HG02973 (cell line): ENCODE measurements at regions not wholly inside any gene's neighbourhood (a gene's known extent, or its start where the extent isn't known, plus 50 kb on each side); places are given as distances from the start of the nearest gene placed in this dataset.
"Not testable (repeated sequence)": the region's sequence is repeated elsewhere in the genome, so short reads cannot be mapped to it uniquely, and the experiment has no call there.

Experiments
- ATAC-seq: cut with Tn5 transposase; IDR thresholded peaks from one replicate; pipeline ENCODE4 v1.9.1; 2021; ENCODE audit warnings: moderate library complexity; ENCODE audit not compliant: unreplicated experiment

DNA sequence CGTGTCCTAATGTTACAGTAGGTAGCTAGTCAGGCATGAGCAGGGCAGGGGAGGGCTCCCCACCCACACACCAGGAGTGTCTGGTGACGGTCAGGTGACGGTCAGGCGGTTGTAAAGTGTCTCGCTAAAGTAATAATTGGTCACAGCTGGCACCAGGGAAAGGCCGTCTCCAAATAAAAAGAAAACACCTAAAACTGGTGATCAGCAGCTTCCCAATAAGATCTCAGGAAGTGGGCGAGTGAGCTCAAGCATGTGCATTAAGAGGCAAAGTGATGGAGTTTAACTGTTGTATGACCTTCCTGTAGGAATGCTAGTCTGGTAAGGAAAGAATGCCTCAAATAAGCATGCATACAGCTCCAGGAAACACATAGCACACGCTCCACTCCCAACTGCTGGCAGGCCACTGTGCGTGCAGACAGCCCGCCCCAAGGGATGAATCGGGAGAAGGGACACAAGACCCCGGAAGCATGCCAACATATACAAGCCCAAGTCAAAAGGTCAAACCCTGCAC, 177.1 kb downstream of the RNF144A start:
- ATAC-seq, result no peak

DNA sequence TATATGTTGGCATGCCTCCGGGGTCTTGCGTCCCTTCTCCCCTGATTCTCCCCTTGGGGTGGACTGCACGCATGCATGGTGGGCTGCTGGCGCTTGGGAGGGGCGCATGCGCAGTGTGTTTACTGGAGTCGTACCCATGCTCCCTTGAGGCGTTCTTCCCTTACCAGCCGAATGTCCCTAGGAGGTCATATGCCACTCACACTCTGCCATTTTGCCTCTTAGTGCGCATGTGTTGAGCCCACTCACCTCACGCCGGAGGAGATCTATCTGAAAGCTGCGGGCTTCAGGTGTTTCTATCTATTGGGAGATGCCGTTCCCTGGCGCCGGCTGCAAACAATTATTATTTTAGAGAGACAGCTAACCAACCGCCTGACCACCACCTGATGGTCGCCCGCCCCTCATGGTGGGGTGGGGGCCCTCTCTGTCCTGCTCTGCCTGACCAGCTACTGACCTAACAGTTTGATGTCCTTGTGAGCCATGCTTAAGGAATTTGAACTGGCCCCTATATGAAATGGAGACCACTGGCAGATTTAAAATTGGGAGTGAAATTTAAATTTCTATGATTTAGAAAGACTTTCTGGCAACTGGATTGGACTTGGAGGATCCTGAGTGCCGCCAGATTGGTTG, 179.6 kb downstream of the RNF144A start:
- ATAC-seq, result no peak

DNA sequence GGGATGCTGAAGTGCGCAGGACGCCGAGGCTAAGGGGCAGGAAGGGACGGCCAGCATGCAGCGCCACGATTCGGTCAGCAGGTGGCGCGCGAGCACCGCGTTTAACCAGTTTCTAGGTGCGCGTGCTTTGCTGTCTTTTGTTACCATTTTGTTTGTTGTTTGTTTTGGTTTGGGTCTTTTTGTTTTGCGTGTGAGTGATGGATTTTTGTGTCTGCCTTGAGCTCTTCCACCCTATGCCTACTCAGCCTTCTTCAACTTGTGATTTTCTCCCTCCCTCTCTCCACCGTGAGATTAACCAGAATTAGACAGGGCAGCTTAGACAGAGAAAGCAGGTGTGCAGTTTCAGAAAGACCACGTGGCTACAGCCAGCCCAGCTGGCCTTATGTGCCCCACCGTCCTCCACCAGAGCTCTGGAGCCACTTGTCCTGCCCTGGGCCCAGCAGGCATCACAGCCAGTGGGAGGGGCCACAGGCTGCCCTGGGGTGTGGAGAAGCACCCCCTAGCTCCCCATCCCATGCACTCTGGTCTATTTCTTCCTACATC, 180.2 kb downstream of the RNF144A start:
- peak; percentile 90 for ATAC-seq

DNA sequence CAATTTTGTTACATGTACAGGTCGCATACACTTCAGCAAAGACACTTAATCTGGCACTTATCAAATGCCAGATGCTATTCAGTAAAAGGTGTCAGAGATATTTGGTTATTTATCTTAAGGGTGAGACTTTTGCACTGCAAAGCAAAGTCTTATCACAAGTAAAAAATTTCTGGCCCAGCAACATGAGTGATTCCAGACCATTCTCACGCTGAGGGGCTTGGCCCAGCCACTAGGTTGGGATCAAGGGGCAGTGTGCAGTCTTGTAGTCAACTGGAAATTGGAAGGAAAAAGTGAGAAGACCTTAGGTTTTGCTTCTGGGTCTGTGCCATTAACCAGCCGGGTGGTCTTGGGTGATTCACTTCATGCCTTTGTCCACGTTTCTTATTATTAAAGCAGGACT, 181.6 kb downstream of the RNF144A start:
- no peak for ATAC-seq

DNA sequence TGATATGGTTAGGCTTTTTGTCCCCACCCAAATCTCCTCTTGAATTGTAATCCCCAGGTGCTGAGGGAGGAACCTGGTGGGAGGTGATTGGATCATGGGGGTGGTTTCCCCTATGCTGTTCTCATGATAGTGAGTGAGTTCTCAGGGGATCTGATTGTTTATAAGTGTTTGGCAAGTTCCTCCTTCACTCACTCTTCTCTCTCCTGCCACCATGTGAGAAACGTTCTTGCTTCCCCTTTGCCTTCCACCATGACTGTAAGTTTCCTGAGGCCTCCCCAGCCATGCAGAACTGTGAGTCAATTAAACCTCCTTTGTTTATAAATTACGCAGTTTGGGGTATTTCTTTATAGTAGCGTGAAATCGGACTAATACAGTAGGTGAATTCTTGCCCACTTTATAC, 182.5 kb downstream of the RNF144A start:
- ATAC-seq, result not testable (repeated sequence)

DNA sequence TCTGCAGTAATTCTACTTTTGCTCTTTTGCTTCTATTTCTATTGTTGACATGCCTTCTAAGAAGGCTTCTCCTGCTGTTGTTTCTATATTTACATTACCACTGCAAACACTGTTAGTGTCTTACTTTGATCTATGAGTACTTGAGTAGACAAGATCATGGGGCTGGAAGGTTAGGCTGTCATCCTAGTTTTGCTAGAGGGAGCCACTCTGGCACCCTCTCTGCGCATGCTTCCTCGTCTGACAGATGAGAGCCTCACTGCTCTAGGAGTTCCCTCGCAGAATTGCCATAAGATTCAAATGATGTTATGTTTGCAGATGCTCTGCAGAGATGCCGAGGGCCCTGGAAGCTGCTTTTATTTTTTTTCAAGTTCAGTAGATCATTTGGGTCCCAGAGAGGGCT, 185.6 kb downstream of the RNF144A start:
- ATAC-seq, result no peak

DNA sequence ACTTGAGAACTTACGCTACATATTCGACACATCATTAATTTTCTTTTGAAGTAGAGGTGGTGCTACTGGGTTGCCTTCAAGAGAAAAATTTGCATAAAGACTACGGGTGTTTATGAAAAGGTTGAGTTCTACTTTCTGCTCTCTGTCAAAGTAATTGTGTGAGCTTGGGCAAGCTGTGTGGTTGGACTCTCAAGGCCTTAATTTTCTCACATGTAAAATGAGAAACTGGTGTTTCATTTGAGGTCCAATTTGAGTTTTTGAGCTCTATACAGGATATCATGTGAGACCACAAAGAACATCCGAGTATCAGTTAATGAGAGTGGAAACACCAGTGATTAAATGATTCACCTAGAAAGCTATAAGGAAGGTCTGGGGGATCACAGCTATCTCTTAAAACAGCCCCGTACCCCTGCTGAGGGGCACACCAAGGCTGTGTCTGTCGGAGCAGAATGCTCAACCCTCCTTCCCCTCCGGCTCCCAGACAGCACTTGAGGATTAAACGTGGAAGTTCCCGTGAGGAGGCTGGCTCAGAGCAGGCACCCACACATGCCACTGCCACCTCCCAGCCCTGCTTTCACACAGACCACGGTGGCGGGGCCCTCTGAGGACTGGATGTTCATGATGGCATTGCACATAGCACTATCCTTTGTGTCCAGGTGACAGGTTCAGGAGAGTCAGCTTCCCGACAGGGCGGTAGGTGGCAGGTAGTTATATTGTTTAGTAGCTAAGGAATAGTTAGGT, 191.8 kb downstream of the RNF144A start:
- ATAC-seq, result no peak

DNA sequence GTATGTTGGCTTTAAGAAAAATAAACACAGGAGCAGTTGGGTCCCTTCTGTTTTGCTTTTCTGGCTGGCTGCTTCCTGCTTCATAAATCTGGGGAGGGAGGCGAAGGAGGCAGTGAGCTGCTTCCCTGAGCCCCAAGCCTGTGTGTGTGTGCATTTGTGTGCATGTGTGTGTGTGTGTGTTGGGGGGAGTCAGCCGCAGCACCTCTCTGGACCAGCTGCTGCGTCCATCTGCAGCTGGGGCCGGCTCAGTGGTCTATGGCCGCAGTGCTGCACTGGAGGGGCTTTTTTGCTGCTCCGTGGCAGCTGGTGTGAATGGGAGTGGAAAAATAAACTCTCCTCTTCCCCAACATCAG, 192.3 kb downstream of the RNF144A start:
- ATAC-seq, result no peak

DNA sequence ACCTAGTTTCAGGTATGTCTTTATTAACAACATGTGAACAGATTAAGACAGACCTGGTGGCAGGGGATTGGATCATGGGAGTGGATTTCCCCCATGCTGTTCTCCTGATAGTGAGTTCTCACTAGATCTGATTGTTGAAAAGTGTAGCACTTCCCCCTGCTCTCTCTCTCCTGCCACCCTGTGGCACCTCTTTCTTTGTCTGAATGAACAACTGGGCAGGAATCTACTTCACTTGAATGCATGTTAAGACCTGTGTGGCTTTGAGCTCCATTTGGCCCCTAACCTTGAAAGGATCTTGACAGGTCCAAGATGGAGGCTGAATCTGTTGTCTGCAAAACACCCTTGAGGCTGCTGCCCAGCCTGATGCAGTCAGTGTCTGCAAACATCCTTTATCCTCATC, 194.4 kb downstream of the RNF144A start:
- no peak for ATAC-seq

DNA sequence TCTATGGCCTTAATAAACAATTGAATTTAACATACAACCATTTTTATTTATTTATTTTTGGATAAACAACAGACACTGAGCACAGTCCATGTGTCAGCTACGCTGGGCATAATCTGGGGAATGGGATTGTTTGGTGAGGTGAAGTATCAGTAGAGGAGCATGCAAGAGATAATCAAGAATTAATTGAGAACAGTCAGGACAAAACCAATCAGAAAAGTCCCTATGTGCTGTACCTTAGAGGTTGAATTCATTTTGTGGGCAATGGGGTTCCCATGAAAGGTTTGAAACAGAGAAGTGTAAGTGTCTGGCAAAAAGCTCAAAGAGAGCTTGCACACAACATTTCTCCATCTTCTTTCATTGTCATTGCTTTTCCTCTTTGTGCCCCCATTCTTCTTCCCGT, 198.2 kb downstream of the RNF144A start:
- ATAC-seq, result no peak

DNA sequence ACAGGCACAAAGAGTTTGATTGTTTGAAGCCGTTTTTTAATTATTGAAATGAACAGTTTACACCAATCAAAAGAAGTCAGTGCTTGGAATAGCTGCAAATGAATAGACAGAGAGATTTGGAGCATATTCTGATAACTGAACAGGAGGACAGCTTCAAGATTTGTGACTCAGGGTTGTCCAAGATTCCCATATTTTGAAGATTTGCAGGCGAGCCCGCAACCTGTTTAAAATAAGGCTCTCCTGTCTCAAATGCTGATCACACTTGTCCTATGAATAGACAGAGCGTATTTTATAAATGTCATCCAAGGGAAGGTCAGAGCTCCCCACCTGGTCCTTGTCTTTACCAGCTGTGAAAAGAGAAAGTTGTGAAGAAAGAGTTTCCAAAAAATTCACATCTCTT, 198.7 kb downstream of the RNF144A start:
- ATAC-seq, result no peak

DNA sequence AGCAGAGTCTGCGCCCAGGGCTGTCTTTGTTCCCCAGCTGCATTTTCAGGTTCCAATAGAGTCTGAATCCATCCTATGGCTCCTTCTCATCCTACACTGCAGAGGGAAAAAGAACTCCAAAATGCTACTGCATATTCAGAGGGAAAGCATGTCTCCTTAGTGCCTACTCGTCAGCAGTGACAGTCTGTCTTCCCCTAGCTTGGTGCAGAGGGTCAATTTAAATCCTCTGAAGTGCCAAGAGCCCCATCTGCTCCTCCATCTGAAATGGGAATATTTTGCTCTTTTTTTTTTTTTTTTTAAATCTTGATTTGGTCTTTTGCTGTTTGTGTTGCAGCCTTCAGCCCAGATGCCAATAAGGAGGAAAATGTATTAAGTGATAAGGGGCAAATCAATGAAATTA, 199.3 kb downstream of the RNF144A start:
- ATAC-seq, result no peak

DNA sequence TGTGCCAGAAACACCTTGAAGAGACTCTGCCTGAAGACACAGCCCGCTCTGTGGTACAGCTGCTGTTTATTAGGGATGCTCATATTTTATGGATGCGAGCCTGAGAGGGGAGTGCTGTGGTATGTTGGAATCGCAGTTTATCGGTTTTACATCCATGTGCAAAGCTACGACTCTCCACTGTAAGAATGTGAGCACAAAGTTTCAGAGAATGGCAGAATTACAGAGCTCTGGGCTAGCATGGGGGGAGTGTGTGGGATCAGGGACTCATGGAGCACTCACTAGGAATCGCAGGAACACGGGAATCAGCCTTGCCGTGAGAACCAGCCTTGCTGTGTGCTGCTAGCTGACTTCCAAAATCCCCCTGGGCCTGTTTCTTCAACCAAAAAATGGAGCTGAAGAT, 199.9 kb downstream of the RNF144A start:
- no peak for ATAC-seq

DNA sequence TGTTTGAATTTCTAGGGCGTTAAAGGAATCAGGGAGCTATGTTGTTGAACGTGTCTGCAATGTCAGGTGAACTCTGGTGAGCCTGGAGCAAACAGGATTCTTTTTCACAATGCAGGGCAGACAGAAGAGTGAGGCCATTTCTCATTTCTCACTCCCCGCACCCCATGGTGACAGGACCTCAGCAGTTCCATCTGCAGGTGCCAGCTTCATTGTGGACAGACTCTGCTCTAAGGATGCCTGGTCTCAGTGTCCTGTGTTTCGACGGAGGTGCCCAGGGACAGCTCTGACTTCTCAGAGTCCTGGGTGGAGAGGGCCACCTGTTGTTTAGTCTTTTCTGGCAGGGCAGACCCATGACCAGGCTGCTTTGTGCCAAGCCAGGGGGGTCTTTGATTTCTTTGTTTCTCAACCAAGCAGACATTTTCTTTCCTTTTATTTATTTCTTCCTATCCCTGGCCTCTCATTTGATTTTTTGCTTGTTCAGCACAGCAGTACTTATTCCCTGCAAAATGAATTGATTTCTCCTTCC, 201.5 kb downstream of the RNF144A start:
- no peak for ATAC-seq

DNA sequence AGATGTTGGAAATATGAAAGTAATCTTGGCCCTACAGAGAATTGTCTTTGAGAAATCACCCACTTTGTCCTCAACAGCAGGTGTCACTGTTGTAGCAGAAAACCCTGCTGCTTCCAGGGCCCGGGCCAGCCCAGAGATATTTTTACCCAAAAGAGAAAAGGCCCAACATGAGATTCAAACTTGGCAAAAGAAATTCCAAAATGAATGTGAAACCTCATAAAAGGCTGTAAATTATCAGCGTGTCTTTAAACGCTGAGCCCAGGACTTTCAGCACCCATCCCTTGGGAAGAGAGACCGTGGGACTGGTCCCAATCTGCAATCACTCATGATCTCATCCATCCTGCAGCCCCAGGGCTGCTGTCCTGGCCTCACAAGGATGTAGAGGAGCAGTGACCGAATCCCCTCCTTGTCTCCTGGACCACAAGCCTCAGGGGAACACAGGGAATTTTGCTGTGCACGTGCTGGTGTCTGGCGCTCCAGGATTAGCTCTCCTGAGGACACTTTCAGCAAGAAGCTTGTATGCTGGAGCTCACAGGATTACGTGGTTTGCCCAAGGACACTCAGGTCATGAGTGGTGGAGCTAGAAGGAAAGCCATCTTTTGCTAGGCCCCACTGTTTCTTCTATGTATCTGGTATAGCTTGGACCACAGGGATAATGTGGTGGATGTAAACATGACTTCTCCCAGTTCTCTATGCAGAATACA, 202.1 kb downstream of the RNF144A start:
- no peak for ATAC-seq

DNA sequence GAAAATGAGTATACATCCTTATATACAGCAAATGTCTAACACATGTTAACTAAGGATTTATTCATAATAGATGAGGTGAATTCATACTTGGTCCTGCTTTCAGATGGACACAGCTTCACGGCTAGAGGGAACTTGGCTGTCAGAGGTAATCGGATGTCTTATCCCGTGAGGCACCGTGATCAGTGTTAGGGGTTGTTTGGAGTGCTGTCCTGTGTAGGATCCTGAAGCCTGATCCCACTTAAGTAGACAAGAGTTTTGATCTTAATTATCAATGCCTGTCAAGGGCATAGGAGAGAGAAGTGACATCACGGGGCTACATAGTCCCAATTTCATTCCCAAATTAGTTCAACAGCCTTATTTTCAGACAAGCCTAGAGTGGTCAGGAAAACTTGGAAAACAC, 204.6 kb downstream of the RNF144A start:
- no peak for ATAC-seq

DNA sequence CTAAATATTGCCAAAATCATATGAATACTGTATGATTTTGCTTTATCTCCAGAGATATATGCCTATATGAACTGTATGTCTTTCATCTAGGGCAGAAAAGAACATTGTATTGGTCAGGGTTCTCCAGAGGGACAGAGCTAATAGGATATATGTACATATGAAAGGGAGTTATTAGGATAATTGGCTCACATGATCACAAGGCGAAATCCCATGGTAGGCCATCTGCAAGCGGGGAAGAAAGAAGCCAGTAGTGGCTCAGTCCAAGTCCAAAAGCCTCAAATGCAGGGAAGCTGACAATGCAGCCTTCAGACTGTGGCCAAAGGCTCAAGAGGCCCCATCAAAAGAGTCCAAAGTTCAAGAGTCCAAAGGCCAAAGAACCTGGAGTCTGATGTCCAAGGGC, 209.9 kb downstream of the RNF144A start:
- ATAC-seq, result no peak

DNA sequence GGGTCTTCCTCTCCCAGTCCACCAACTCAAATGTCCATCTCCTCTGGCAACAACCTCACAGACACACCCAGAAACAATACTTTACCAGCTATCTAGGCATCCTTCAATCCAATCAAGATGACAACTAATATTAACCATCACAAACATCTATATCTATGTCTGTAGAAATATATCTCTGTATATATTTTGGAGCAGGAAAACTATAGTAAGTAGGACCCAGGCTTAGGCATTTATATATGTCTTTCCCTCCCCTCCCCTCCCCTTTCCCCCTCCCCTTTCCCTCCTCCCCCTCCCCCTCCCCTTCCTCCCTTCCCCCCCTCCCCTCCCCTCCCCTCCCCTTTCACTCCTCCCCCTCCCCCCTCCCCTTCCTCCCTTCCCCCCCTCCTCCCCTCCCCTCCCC, 210.5 kb downstream of the RNF144A start:
- no peak for ATAC-seq

DNA sequence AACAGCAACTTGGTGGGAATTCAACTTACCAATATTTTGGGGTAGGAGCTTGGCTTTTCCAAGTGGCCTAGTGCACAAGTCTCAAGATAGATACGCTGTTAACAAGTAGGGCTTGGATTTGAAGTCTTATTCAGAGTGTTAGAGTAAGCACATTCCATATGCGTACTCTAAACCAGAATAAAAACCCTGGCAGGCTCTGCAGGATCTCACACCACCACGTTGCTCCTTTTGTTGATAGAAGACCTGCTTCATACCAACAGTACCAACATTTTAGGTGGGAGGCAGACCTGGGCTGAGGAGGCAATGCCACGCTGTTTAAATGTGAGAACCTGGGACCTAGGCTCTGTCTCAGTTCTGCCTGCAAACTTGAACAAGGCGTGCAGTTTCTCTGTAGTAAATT, 214.0 kb downstream of the RNF144A start:
- no peak for ATAC-seq

DNA sequence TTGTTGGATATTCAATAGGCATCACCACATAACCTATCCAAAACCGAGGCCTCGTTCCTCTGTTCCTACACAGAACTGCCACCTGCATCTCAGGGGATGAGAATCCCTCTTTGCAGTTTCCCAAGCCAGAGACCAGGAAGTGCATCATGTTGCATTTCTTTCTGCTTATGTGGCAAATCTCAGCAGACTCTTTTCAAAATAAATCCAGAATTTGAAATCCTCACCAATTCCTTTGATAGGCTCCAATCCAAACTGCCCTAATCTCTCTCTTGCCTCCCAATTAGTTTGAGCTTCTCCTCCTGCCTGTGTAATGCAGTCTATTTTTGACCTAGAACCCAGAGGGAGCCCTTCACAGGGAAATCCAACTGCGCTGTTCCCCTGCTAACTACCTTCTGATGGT, 215.5 kb downstream of the RNF144A start:
- no peak for ATAC-seq

DNA sequence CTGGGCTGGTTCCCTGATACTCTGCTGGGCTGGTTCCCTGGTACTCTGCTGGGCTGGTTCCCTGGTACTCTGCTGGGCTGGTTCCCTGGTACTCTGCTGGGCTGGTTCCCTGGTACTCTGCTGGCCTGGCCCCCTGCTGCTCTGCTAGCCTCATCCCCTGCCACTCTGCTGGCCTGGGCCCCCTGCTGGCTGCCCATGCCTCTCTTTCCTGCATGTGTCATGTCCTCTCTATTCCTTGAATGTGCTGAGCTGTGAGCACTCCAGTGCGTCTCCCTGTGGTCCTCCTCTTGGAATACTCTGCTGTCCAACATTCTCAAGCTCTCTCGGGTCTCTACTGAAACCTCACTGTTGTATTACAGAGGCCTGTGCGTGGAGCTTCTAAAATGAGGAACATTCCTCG, 216.3 kb downstream of the RNF144A start:
- ATAC-seq, result no peak

DNA sequence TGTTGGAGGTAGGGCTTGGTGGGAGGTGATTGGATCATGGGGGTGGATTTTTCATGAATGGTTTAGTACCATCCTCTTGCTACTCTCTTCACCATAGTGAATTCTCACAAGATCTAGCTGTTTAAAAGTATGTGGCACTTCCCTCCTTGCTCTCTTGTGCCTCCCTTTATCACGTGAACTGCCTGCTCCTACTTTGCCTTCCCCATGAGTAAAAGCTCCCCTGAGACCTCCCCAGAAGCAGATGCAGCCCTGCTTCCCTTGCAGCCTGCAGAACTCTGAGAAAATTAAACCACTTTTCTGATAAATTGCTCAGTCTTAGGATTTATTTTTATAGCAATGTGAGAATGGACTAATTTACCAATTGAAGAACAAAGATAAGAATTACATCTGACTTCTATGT, 223.1 kb downstream of the RNF144A start:
- no peak for ATAC-seq
